Mammary epithelial cell (primary cell): ENCODE measurements at regions not wholly inside any gene's neighbourhood (a gene's known extent, or its start where the extent isn't known, plus 50 kb on each side); places are given as distances from the start of the nearest gene placed in this dataset.
"Not testable (repeated sequence)": the region's sequence is repeated elsewhere in the genome, so short reads cannot be mapped to it uniquely, and the experiment has no call there.

ENCODE experiments used
- CTCF ChIP-seq, 2 donors: IDR thresholded peaks in 1 of 2; conservative IDR thresholded peaks in 1 of 2; 2 replicates each; pipeline ENCODE4 v1.5.1; 2011 to 2012; ENCODE audit warnings: inconsistent platforms in 2 of 2, low read length in 2 of 2, mild to moderate bottlenecking in 2 of 2, control low read depth in 1 of 2, low read depth in 1 of 2; ENCODE audit not compliant: insufficient read depth in 1 of 2; ENCODE audit errors: extremely low read depth in 1 of 2
- EZH2 ChIP-seq: IDR thresholded peaks from 2 replicates; pipeline ENCODE4 v1.6.1; 2012; ENCODE audit warnings: low read length, inconsistent platforms, borderline replicate concordance

GRCh38 chrX:52568146-52568545 lies 51.3 kb upstream of the XAGE1B start:
- TF ChIP-seq CTCF (conservative IDR thresholded peaks at IDR 0.05 in 1 of 2, IDR thresholded peaks at IDR 0.05 in 1 of 2; ENCODE audit: extremely low read depth in 1 of 2, insufficient read depth in 1 of 2, low read depth in 1 of 2, low read length in 2 of 2); EZH2: not testable (repeated sequence)
